NCI-H510A (cell line): ENCODE measurements at regions not wholly inside any gene's neighbourhood (a gene's known extent, or its start where the extent isn't known, plus 50 kb on each side); places are given as distances from the start of the nearest gene placed in this dataset.
A peak's percentile ranks its signal among the peaks of the same experiment; 100 is the strongest.

Source experiments
- DNase-seq: peaks from one replicate; lab custom pipeline; 2025; lab: John Stamatoyannopoulos, UW

GRCh38 chr11:76298255-76298654, 82.7 kb downstream of the THAP12 start:
- DNase-seq: no peak

GRCh38 chr11:76296731-76297542, 84.0 kb downstream of the THAP12 start:
- DNase-seq: no peak

GRCh38 chr11:76293189-76293631, 86.9 kb upstream of the WNT11 start:
- DNase-seq: no peak

GRCh38 chr11:76292583-76293188, 86.4 kb upstream of the WNT11 start:
- DNase-seq: no peak

- peak; percentile 60 for DNase-seq
Measured at GRCh38 chr11:76291576-76292526, 85.5 kb upstream of the WNT11 start.

- DNase-seq: no peak
Measured at GRCh38 chr11:76288166-76288980, 82.1 kb upstream of the WNT11 start.

- no peak for DNase-seq
Measured at GRCh38 chr11:76287227-76287626, 80.9 kb upstream of the WNT11 start.

- DNase-seq: no peak
Measured at GRCh38 chr11:76285397-76286104, 79.2 kb upstream of the WNT11 start.

- DNase-seq: no peak
Measured at GRCh38 chr11:76284161-76284560, 77.9 kb upstream of the WNT11 start.

GRCh38 chr11:76282811-76283595, 76.7 kb upstream of the WNT11 start:
- DNase-seq: no peak

- peak; percentile 35 for DNase-seq
Measured at GRCh38 chr11:76282172-76282571, 75.9 kb upstream of the WNT11 start.

- no peak for DNase-seq
Measured at GRCh38 chr11:76281558-76281906, 75.2 kb upstream of the WNT11 start.

- DNase-seq: no peak
Measured at GRCh38 chr11:76280882-76281557, 74.7 kb upstream of the WNT11 start.

- no peak for DNase-seq
Measured at GRCh38 chr11:76280151-76280881, 74.0 kb upstream of the WNT11 start.

GRCh38 chr11:76279646-76280045, 73.3 kb upstream of the WNT11 start:
- no peak for DNase-seq

- no peak for DNase-seq
Measured at GRCh38 chr11:76279038-76279437, 72.7 kb upstream of the WNT11 start.

- DNase-seq: no peak
Measured at GRCh38 chr11:76278526-76278925, 72.2 kb upstream of the WNT11 start.

GRCh38 chr11:76277298-76278175, 71.2 kb upstream of the WNT11 start:
- DNase-seq: no peak
